Muscle layer of duodenum (tissue), 2 donors: ENCODE measurements at regions not wholly inside any gene's neighbourhood (a gene's known extent, or its start where the extent isn't known, plus 50 kb on each side); places are given as distances from the start of the nearest gene placed in this dataset.

Experiments used
- H3K27ac ChIP-seq: one replicate; pipeline ENCODE4 v1.7.0; 2013; ENCODE audit warnings: mild to moderate bottlenecking, low read length
- H3K27me3 ChIP-seq: one replicate; pipeline ENCODE4 v1.7.0; 2013; ENCODE audit warnings: low read depth, mild to moderate bottlenecking, control low read depth, low read length
- H3K36me3 ChIP-seq, 2 donors: one replicate each; pipeline ENCODE4 v1.7.0; 2013; ENCODE audit warnings: low read length in 2 of 2, control low read depth in 1 of 2, mild to moderate bottlenecking in 1 of 2; ENCODE audit not compliant: insufficient read depth in 2 of 2, control insufficient read depth in 1 of 2
- H3K4me1 ChIP-seq, 2 donors: one replicate each; pipeline ENCODE4 v1.7.0; 2013; ENCODE audit warnings: low read length in 2 of 2, mild to moderate bottlenecking in 2 of 2, control low read depth in 1 of 2, moderate library complexity in 1 of 2; ENCODE audit not compliant: insufficient read depth in 2 of 2, control insufficient read depth in 1 of 2
- H3K4me3 ChIP-seq, 2 donors: one replicate each; pipeline ENCODE4 v1.7.0; 2013; ENCODE audit warnings: low read length in 2 of 2, low read depth in 1 of 2, mild to moderate bottlenecking in 1 of 2
- H3K9me3 ChIP-seq, 2 donors: one replicate each; pipeline ENCODE4 v1.7.0; 2013; ENCODE audit warnings: low read length in 2 of 2, control low read depth in 1 of 2, mild to moderate bottlenecking in 1 of 2; ENCODE audit not compliant: control insufficient read depth in 1 of 2
- donor health status: healthy.

- H3K36me3 ChIP-seq = no peaks in the 10 kb centered on the region
- no peaks in the 10 kb centered on the region for H3K27me3 ChIP-seq
- H3K4me1 ChIP-seq = no peaks in the 10 kb centered on the region
- no peaks in the 10 kb centered on the region for H3K9me3 ChIP-seq
- no peak overlapping the region for H3K27ac ChIP-seq
- no peak overlapping the region for H3K4me3 ChIP-seq
These were observed 264.8 kb downstream of the PTPRC start for GRCh38 chr1:198903621-198904020.

GRCh38 chr1:198904321-198904720 lies 265.5 kb downstream of the PTPRC start:
- Histone ChIP-seq H3K27me3 (no peaks in the 10 kb centered on the region), H3K27ac (no peak overlapping the region), H3K9me3 (no peaks in the 10 kb centered on the region), H3K4me3 (no peak overlapping the region), H3K4me1 (no peaks in the 10 kb centered on the region), H3K36me3 (no peaks in the 10 kb centered on the region)

- Histone ChIP-seq H3K36me3 (no peaks in the 10 kb centered on the region), H3K4me1 (no peaks in the 10 kb centered on the region), H3K27me3 (no peaks in the 10 kb centered on the region), H3K4me3 (no peak overlapping the region), H3K9me3 (no peaks in the 10 kb centered on the region), H3K27ac (no peak overlapping the region)
These were observed 268.0 kb downstream of the PTPRC start for GRCh38 chr1:198906739-198907422.

GRCh38 chr1:198907423-198907746 lies 268.5 kb downstream of the PTPRC start:
- Histone ChIP-seq H3K36me3 (no peaks in the 10 kb centered on the region), H3K9me3 (no peaks in the 10 kb centered on the region), H3K27me3 (no peaks in the 10 kb centered on the region), H3K4me3 (no peak overlapping the region), H3K4me1 (no peaks in the 10 kb centered on the region), H3K27ac (no peak overlapping the region)

- no peaks in the 10 kb centered on the region for H3K4me1 ChIP-seq
- no peak overlapping the region for H3K27ac ChIP-seq
- H3K9me3 ChIP-seq = no peaks in the 10 kb centered on the region
- H3K27me3 ChIP-seq = no peaks in the 10 kb centered on the region
- H3K36me3 ChIP-seq = no peaks in the 10 kb centered on the region
- H3K4me3 ChIP-seq = no peak overlapping the region
These were observed 270.2 kb downstream of the PTPRC start for GRCh38 chr1:198908995-198909394.

- H3K27me3 ChIP-seq = no peaks in the 10 kb centered on the region
- H3K4me1 ChIP-seq = no peaks in the 10 kb centered on the region
- no peaks in the 10 kb centered on the region for H3K36me3 ChIP-seq
- H3K27ac ChIP-seq = no peak overlapping the region
- no peak overlapping the region for H3K4me3 ChIP-seq
- H3K9me3 ChIP-seq = no peaks in the 10 kb centered on the region
These were observed 271.1 kb downstream of the PTPRC start for GRCh38 chr1:198909973-198910372.

GRCh38 chr1:198910816-198911215 lies 272.0 kb downstream of the PTPRC start:
- Histone ChIP-seq H3K27me3 (no peaks in the 10 kb centered on the region), H3K9me3 (no peaks in the 10 kb centered on the region), H3K27ac (no peak overlapping the region), H3K4me1 (no peaks in the 10 kb centered on the region), H3K36me3 (no peaks in the 10 kb centered on the region), H3K4me3 (no peak overlapping the region)

GRCh38 chr1:198912046-198912445 lies 273.2 kb downstream of the PTPRC start:
- H3K4me1 ChIP-seq = no peaks in the 10 kb centered on the region

GRCh38 chr1:198913667-198914066 lies 274.8 kb downstream of the PTPRC start:
- no peaks in the 10 kb centered on the region for H3K4me1 ChIP-seq
- H3K36me3 ChIP-seq = no peaks in the 10 kb centered on the region
- H3K4me3 ChIP-seq = no peak overlapping the region
- no peaks in the 10 kb centered on the region for H3K27me3 ChIP-seq
- no peak overlapping the region for H3K27ac ChIP-seq
- H3K9me3 ChIP-seq = no peaks in the 10 kb centered on the region

More at GRCh38 chr1:198912046-198912445, 273.2 kb downstream of the PTPRC start:
- Histone ChIP-seq H3K4me3 (no peak overlapping the region), H3K9me3 (no peaks in the 10 kb centered on the region), H3K27ac (no peak overlapping the region), H3K27me3 (no peaks in the 10 kb centered on the region), H3K36me3 (no peaks in the 10 kb centered on the region)

GRCh38 chr1:198915327-198916231 lies 276.7 kb downstream of the PTPRC start:
- Histone ChIP-seq H3K4me3 (no peak overlapping the region), H3K27me3 (no peaks in the 10 kb centered on the region), H3K36me3 (no peaks in the 10 kb centered on the region), H3K27ac (no peak overlapping the region), H3K9me3 (no peaks in the 10 kb centered on the region), H3K4me1 (no peaks in the 10 kb centered on the region)

- no peak overlapping the region for H3K27ac ChIP-seq
- H3K4me1 ChIP-seq = no peaks in the 10 kb centered on the region
- no peaks in the 10 kb centered on the region for H3K9me3 ChIP-seq
- no peak overlapping the region for H3K4me3 ChIP-seq
- H3K27me3 ChIP-seq = no peaks in the 10 kb centered on the region
- no peaks in the 10 kb centered on the region for H3K36me3 ChIP-seq
These were observed 278.4 kb downstream of the PTPRC start for GRCh38 chr1:198917226-198917625.
